ENCODE measurements at regions not wholly inside any gene's neighbourhood (a gene's known extent, or its start where the extent isn't known, plus 50 kb on each side); places are given as distances from the start of the nearest gene placed in this dataset.

- Histone ChIP-seq H3K36me3 (ENCODE audit: control insufficient read depth, insufficient read depth, low read length) (peaks cover 2% of the 10 kb centered on the region), H3K27me3 (ENCODE audit: control insufficient read depth, insufficient read depth, low read length) (no peaks in the 10 kb centered on the region), H3K4me3 (ENCODE audit: low read depth, low read length) (no peak overlapping the region)
- no peak for TF ChIP-seq CTCF (IDR thresholded peaks at IDR 0.05; ENCODE audit: insufficient read depth, low read length, poor library complexity, severe bottlenecking)
- no peak for DNase-seq (ENCODE audit: low read depth)
Measured at GRCh38 chr15:62799919-62800318, 242.6 kb upstream of the TPM1 start.

GRCh38 chr15:62802612-62803011 is 239.9 kb upstream of the TPM1 start:
- no peak for TF ChIP-seq CTCF (IDR thresholded peaks at IDR 0.05; ENCODE audit: insufficient read depth, low read length, poor library complexity, severe bottlenecking)
- Histone ChIP-seq H3K36me3 (ENCODE audit: control insufficient read depth, insufficient read depth, low read length) (peaks cover 3% of the 10 kb centered on the region), H3K27me3 (ENCODE audit: control insufficient read depth, insufficient read depth, low read length) (no peaks in the 10 kb centered on the region), H3K4me3 (ENCODE audit: low read depth, low read length) (no peak overlapping the region)
- DNase-seq (ENCODE audit: low read depth), result no peak

DNA sequence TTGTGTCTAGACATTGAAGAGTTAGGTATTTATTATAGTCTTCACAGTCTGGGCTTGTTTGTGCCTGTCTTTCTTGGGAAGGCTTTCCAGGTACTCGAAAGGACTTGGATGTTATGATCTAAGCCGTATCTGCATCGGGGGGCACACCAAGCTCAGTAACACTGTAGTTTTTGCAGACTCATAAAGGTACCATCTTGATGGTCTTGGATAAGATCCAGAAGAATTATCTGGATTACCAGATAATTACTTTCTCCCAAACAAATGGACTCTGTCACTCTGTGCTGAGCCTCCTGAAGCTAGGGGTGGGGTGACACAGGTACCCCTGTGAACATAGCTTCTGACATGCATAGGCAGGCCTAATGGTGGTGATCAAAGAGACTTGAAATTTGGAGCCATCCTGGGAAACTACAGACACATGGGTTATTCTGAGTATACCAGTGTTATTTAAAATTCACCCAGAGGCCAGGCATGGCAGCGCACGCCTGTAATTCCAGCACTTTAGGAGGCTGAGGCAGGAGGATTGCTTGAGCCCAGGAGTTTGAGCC is 238.6 kb upstream of the TPM1 start:
- no peak for DNase-seq (ENCODE audit: low read depth)
- H3K27me3 ChIP-seq (ENCODE audit: control insufficient read depth, insufficient read depth, low read length), result no peaks in the 10 kb centered on the region
- no peak for TF ChIP-seq CTCF (IDR thresholded peaks at IDR 0.05; ENCODE audit: insufficient read depth, low read length, poor library complexity, severe bottlenecking)
- no peak overlapping the region for H3K4me3 ChIP-seq (ENCODE audit: low read depth, low read length)
- peaks cover 3% of the 10 kb centered on the region for H3K36me3 ChIP-seq (ENCODE audit: control insufficient read depth, insufficient read depth, low read length)

DNA sequence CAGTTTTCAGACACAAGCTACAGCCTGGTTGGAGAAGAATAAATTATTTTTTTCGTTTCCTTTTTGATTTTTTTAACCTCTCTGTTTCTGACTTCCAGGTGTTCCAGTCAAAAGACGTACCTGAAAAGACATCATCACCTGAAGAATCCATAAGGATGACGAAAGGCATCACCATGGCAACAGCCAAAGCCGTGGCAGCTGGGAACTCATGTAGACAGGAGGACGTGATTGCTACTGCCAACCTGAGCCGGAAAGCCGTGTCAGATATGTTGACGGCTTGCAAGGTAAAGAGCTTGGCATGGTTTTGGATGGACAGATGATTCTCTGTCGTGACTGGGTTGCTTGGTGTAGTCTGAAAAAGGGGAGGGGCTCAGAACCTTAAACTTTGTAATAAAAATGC is 237.0 kb upstream of the TPM1 start:
- Histone ChIP-seq H3K4me3 (ENCODE audit: low read depth, low read length) (no peak overlapping the region), H3K36me3 (ENCODE audit: control insufficient read depth, insufficient read depth, low read length) (peaks cover 3% of the 10 kb centered on the region), H3K27me3 (ENCODE audit: control insufficient read depth, insufficient read depth, low read length) (no peaks in the 10 kb centered on the region)
- TF ChIP-seq CTCF (IDR thresholded peaks at IDR 0.05; ENCODE audit: insufficient read depth, low read length, poor library complexity, severe bottlenecking), result no peak
- no peak for DNase-seq (ENCODE audit: low read depth)

DNA sequence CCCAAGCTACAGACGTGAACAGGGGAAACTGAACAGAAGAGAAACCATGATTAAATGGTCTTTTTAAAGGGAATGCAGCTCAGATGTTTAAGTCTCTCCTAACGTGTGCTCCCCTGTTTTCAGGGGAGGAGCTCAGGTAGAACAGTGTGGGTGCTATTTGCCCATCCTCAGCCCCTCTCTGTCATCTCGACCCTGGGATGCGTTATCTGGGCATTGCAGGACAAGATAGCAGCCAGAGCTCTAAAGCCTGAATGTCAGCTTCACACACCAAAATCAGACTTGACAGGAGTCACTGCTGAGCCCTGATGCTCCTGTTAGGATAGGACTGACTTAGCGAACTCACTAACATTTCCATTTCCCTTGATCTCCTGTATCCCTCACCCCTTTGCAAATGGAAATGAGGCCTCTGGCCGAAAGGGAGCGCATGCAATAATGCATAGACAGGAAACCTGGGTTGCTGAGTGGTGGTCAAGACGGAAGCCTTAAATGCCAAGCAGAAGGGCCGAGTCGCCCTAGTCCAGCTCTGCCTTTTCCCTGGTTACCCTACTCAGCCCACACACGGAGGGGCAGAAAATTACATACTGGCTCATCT is 234.9 kb upstream of the TPM1 start:
- H3K27me3 ChIP-seq (ENCODE audit: control insufficient read depth, insufficient read depth, low read length), result no peaks in the 10 kb centered on the region
- no peak for TF ChIP-seq CTCF (IDR thresholded peaks at IDR 0.05; ENCODE audit: insufficient read depth, low read length, poor library complexity, severe bottlenecking)
- no peak for DNase-seq (ENCODE audit: low read depth)
- peaks cover 3% of the 10 kb centered on the region for H3K36me3 ChIP-seq (ENCODE audit: control insufficient read depth, insufficient read depth, low read length)
- H3K4me3 ChIP-seq (ENCODE audit: low read depth, low read length), result no peak overlapping the region

All from kidney epithelial cell (primary cell).